ENCODE measurements at regions not wholly inside any gene's neighbourhood (a gene's known extent, or its start where the extent isn't known, plus 50 kb on each side); places are given as distances from the start of the nearest gene placed in this dataset.

GRCh38 chr15:98504998-98505397 is 143.3 kb upstream of the IGF1R start:
- intact Hi-C loops (cut with micrococcal nuclease): no loop called here
- Histone ChIP-seq H3K36me3 (ENCODE audit: control insufficient read depth in 2 of 2, extremely low read depth in 1 of 2, insufficient read depth in 2 of 2, low read length in 2 of 2) (no peaks in the 10 kb centered on the region), H2AFZ (ENCODE audit: low read depth, low read length) (no peak overlapping the region), H3K4me3 (replicated peaks in 1 of 3; ENCODE audit: insufficient read depth in 1 of 3, low read depth in 1 of 3, low read length in 3 of 3) (no peak overlapping the region), H4K20me1 (replicated peaks; ENCODE audit: control insufficient read depth, extremely low read depth, insufficient read depth, low read length) (no peaks in the 10 kb centered on the region), H3K27me3 (ENCODE audit: control insufficient read depth in 2 of 2, insufficient read depth in 2 of 2, low read length in 2 of 2) (peaks cover 8 to 9% of the 10 kb centered on the region in 2 experiments), H3K9me3 (replicated peaks; ENCODE audit: control insufficient read depth, insufficient read depth, low read length) (no peaks in the 10 kb centered on the region), H3K9me1 (replicated peaks; ENCODE audit: control insufficient read depth, extremely low read depth, insufficient read depth, low read length) (no peaks in the 10 kb centered on the region), H3K27ac (ENCODE audit: insufficient read depth, low read depth, low read length) (no peak overlapping the region), H3K4me1 (ENCODE audit: control insufficient read depth, extremely low read depth, insufficient read depth, low read length) (no peaks in the 10 kb centered on the region), H3K4me2 (ENCODE audit: insufficient read depth, low read length) (no peak overlapping the region), H3K79me2 (ENCODE audit: control insufficient read depth, insufficient read depth, low read length) (no peaks in the 10 kb centered on the region), H3K9ac (replicated peaks; ENCODE audit: extremely low read depth, insufficient read depth, low read length) (no peak overlapping the region)
- ChIA-PET POLR2A (no interaction called here), CTCF (interaction anchor here (1.3 kb wide), 1 partner anchor 9 kb away, joined by 3 read pairs; no protein-coding TSS in a partner anchor)
- no TSS peak for BruUV-seq (replicated peaks)
- no peak for TF ChIP-seq POLR2AphosphoS5 (IDR thresholded peaks at IDR 0.05; ENCODE audit: insufficient read depth, low read depth, low read length)
- TF ChIP-seq FOS (IDR thresholded peaks at IDR 0.05; ENCODE audit: borderline replicate concordance, insufficient read depth, low read length): no peak
- TF ChIP-seq MYC (IDR thresholded peaks at IDR 0.05; ENCODE audit: low read depth, low read length): no peak
- no peak for TF ChIP-seq CTCF (IDR thresholded peaks at IDR 0.05; ENCODE audit: extremely low read depth in 1 of 2, insufficient read depth in 1 of 2, low read depth in 1 of 2, low read length in 2 of 2)
- TF ChIP-seq GATA2 (IDR thresholded peaks at IDR 0.05; ENCODE audit: insufficient read depth, insufficient read length, low read depth, low read length): no peak
- TF ChIP-seq POLR2A (IDR thresholded peaks at IDR 0.05; ENCODE audit: low read depth, low read length): no peak
- TF ChIP-seq EZH2 (IDR thresholded peaks at IDR 0.05; ENCODE audit: borderline replicate concordance, low read depth, low read length, severe bottlenecking): no peak
- no peak for TF ChIP-seq MAX (IDR thresholded peaks at IDR 0.05; ENCODE audit: insufficient read depth, insufficient read length)
- no peak for TF ChIP-seq JUN (IDR thresholded peaks at IDR 0.05; ENCODE audit: borderline replicate concordance, insufficient read depth, insufficient read length, low read depth)
- dilution Hi-C loops (cut with MboI; ENCODE audit: extremely low pct_ligation_motif_present, low sequenced_read_pairs): no loop called here
- DNase-seq (ENCODE audit: low read depth, low spot score): no peak
- no peak for FAIRE-seq
